Activated naive CD4-positive, alpha-beta T cell treated with Interleukin-2 at 50 U/mL for 16 hours (primary cell): ENCODE measurements at regions not wholly inside any gene's neighbourhood (a gene's known extent, or its start where the extent isn't known, plus 50 kb on each side); places are given as distances from the start of the nearest gene placed in this dataset.

Source experiments
- DNase-seq: peaks from one replicate; pipeline ENCODE4 v3.0.0-alpha.2; 2020

- DNase-seq: no peak
Measured at GRCh38 chr4:89541998-89542397, 234.4 kb upstream of the GPRIN3 start.

GRCh38 chr4:89539797-89540711, 232.5 kb upstream of the GPRIN3 start:
- no peak for DNase-seq

GRCh38 chr4:89539374-89539773, 231.8 kb upstream of the GPRIN3 start:
- no peak for DNase-seq

- no peak for DNase-seq
Measured at GRCh38 chr4:89538886-89539285, 231.3 kb upstream of the GPRIN3 start.

- DNase-seq: no peak
Measured at GRCh38 chr4:89538171-89538570, 230.6 kb upstream of the GPRIN3 start.

- no peak for DNase-seq
Measured at GRCh38 chr4:89537281-89537680, 229.7 kb upstream of the GPRIN3 start.

- DNase-seq: no peak
Measured at GRCh38 chr4:89535251-89535650, 227.7 kb upstream of the GPRIN3 start.

- DNase-seq: no peak
Measured at GRCh38 chr4:89534356-89534755, 226.8 kb upstream of the GPRIN3 start.

- DNase-seq: no peak
Measured at GRCh38 chr4:89531932-89532640, 224.5 kb upstream of the GPRIN3 start.

- DNase-seq: no peak
Measured at GRCh38 chr4:89528526-89529133, 221.0 kb upstream of the GPRIN3 start.

GRCh38 chr4:89521826-89522225, 214.2 kb upstream of the GPRIN3 start:
- DNase-seq: no peak

GRCh38 chr4:89519771-89520320, 212.2 kb upstream of the GPRIN3 start:
- no peak for DNase-seq

GRCh38 chr4:89518259-89518658, 210.7 kb upstream of the GPRIN3 start:
- no peak for DNase-seq

GRCh38 chr4:89514811-89515210, 207.2 kb upstream of the GPRIN3 start:
- no peak for DNase-seq

GRCh38 chr4:89511776-89512175, 204.2 kb upstream of the GPRIN3 start:
- DNase-seq: no peak

- DNase-seq: no peak
Measured at GRCh38 chr4:89509708-89510281, 202.2 kb upstream of the GPRIN3 start.

GRCh38 chr4:89506866-89507491, 199.4 kb upstream of the GPRIN3 start:
- no peak for DNase-seq

- no peak for DNase-seq
Measured at GRCh38 chr4:89502581-89502980, 195.0 kb upstream of the GPRIN3 start.

GRCh38 chr4:89497517-89498308, 190.1 kb upstream of the GPRIN3 start:
- no peak for DNase-seq

- no peak for DNase-seq
Measured at GRCh38 chr4:89496851-89497250, 189.3 kb upstream of the GPRIN3 start.

- no peak for DNase-seq
Measured at GRCh38 chr4:89493367-89493766, 185.8 kb upstream of the GPRIN3 start.

- no peak for DNase-seq
Measured at GRCh38 chr4:89492581-89493071, 185.0 kb upstream of the GPRIN3 start.
